A549 (cell line): ENCODE measurements at regions not wholly inside any gene's neighbourhood (a gene's known extent, or its start where the extent isn't known, plus 50 kb on each side); places are given as distances from the start of the nearest gene placed in this dataset.
"Not testable (repeated sequence)": the region's sequence is repeated elsewhere in the genome, so short reads cannot be mapped to it uniquely, and the experiment has no call there.

Experiments used
- ATAC-seq, 2 experiments: fragments of 200-7000 bp in 1 of 2; fragments of >200 bp in 1 of 2; cut with Nextera tagmentation in 1 of 2; cut with Tn5 transposase in 1 of 2; 3 replicates each; pipeline versions ENCODE4 v1.8.0 to v1.9.1; 2018 to 2020; ENCODE audit warnings: mild to moderate bottlenecking in 1 of 2, moderate library complexity in 1 of 2
- CTCF ChIA-PET: fragments of 300-600 bp; sonication (Branson Sonifier 250); formaldehyde crosslinking; extraction: SDS; loops from one replicate; lab custom pipeline; 2021; ENCODE audit warnings: antibody characterized with exemption, inconsistent platforms; lab: Yijun Ruan, JAX
- POLR2A ChIA-PET: fragments of 350-600 bp; formaldehyde crosslinking; extraction: SDS; loops from one replicate; lab custom pipeline; 2021; ENCODE audit warnings: antibody characterized with exemption, inconsistent platforms; lab: Yijun Ruan, JAX
- DNase-seq, 2 experiments: peaks; one replicate each; pipeline versions ENCODE4 v3.0.0 to v3.0.0-alpha.2; 2011 to 2016; ENCODE audit warnings: low read depth in 1 of 2, low spot score in 1 of 2
- FAIRE-seq: peaks from 2 replicates; lab custom pipeline; 2011; peaks lifted over from hg19 to GRCh38; lab: Jason Lieb, UNC
- H3K27ac ChIP-seq, 2 experiments: fragments of >200 bp; sonication (Bioruptor Twin); formaldehyde crosslinking; 3 replicates each; pipeline ENCODE4 v1.5.1; 2016 to 2017
- H3K4me1 ChIP-seq: fragments of >200 bp; sonication (Bioruptor Twin); formaldehyde crosslinking; 3 replicates; pipeline ENCODE4 v1.6.1; 2016
- H3K4me2 ChIP-seq: fragments of >200 bp; sonication (Bioruptor Twin); formaldehyde crosslinking; 3 replicates; pipeline ENCODE4 v1.6.1; 2016
- H3K4me3 ChIP-seq: fragments of >200 bp; sonication (Bioruptor Twin); formaldehyde crosslinking; 3 replicates; pipeline ENCODE4 v1.5.1; 2016
- H3K9me3 ChIP-seq: fragments of >200 bp; sonication (Bioruptor Twin); formaldehyde crosslinking; 3 replicates; pipeline ENCODE4 v1.6.1; 2016
- EP300 ChIP-seq, 2 experiments: fragments of >200 bp; sonication (Bioruptor Twin); formaldehyde crosslinking; IDR thresholded peaks; 2 replicates in 1 of 2; 3 replicates in 1 of 2; pipeline ENCODE4 v1.6.1; 2016 to 2017
- ESRRA ChIP-seq: fragments of 150-350 bp; IDR thresholded peaks from 2 replicates; pipeline ENCODE4 v1.6.1; 2014; ENCODE audit warnings: mild to moderate bottlenecking, low read length, borderline replicate concordance
- FOSB ChIP-seq: fragments of 250-450 bp; sonication (Bioruptor Pico); IDR thresholded peaks from 2 replicates; pipeline ENCODE4 v1.5.0; 2020; ENCODE audit warnings: mild to moderate bottlenecking, moderate library complexity
- HDAC2 ChIP-seq: fragments of 200-600 bp; sonication (generic); IDR thresholded peaks from 2 replicates; pipeline ENCODE4 v1.6.1; 2016
- HEYL ChIP-seq: fragments of 250-450 bp; sonication (Bioruptor Pico); IDR thresholded peaks from 2 replicates; pipeline ENCODE4 v1.8.0; 2021; ENCODE audit warnings: mild to moderate bottlenecking, moderate library complexity
- HOXB13 ChIP-seq: fragments of 250-450 bp; sonication (Bioruptor Pico); IDR thresholded peaks from 2 replicates; pipeline ENCODE4 v1.5.0; 2020; ENCODE audit warnings: low read depth, mild to moderate bottlenecking, moderate library complexity
- JUN ChIP-seq, 2 experiments: fragments of >200 bp; sonication (Bioruptor Twin); formaldehyde crosslinking; IDR thresholded peaks; 2 replicates in 1 of 2; 3 replicates in 1 of 2; pipeline ENCODE4 v1.6.1; 2016 to 2017
- KDM1A ChIP-seq: fragments of 200-600 bp; sonication (generic); IDR thresholded peaks from 2 replicates; pipeline ENCODE4 v1.6.1; 2016; ENCODE audit warnings: low read depth, mild to moderate bottlenecking
- MYC ChIP-seq: IDR thresholded peaks from 2 replicates; pipeline ENCODE4 v1.6.1; 2012; ENCODE audit warnings: mild to moderate bottlenecking, inconsistent platforms, low read length, improper control_type of control experiment, borderline replicate concordance
- NR3C1 ChIP-seq: fragments of >200 bp; sonication (Bioruptor Twin); formaldehyde crosslinking; IDR thresholded peaks from 3 replicates; pipeline ENCODE4 v1.6.1; 2017
- PHF8 ChIP-seq: fragments of 200-600 bp; sonication (generic); IDR thresholded peaks from 2 replicates; pipeline ENCODE4 v1.6.1; 2016; ENCODE audit warnings: low read depth, mild to moderate bottlenecking, antibody characterized with exemption, moderate library complexity, borderline replicate concordance
- POLR2A ChIP-seq: IDR thresholded peaks from 2 replicates; pipeline ENCODE4 v1.6.1; 2012; ENCODE audit warnings: mild to moderate bottlenecking, low read length
- RARB ChIP-seq: fragments of 250-450 bp; sonication (Bioruptor Pico); IDR thresholded peaks from 2 replicates; pipeline ENCODE4 v1.8.0; 2021; ENCODE audit warnings: mild to moderate bottlenecking, moderate library complexity
- RCOR1 ChIP-seq: fragments of 150-350 bp; IDR thresholded peaks from 2 replicates; pipeline ENCODE4 v1.6.1; 2014; ENCODE audit warnings: antibody characterized with exemption, low read length, low read depth
- RFX5 ChIP-seq: fragments of 450-650 bp; IDR thresholded peaks from 2 replicates; pipeline ENCODE4 v1.7.1; 2014; ENCODE audit warnings: antibody characterized with exemption, mild to moderate bottlenecking, moderate library complexity
- RNF2 ChIP-seq: fragments of 200-600 bp; sonication (generic); IDR thresholded peaks from 2 replicates; pipeline ENCODE4 v1.6.1; 2016; ENCODE audit warnings: low read depth, mild to moderate bottlenecking, antibody characterized with exemption, moderate library complexity, borderline replicate concordance
- SMC3 ChIP-seq: fragments of >200 bp; sonication (Bioruptor Twin); formaldehyde crosslinking; IDR thresholded peaks from 3 replicates; pipeline ENCODE4 v1.6.1; 2018; ENCODE audit warnings: inconsistent platforms
- TP53 ChIP-seq: fragments of 250-450 bp; sonication (Bioruptor Pico); IDR thresholded peaks from 2 replicates; pipeline ENCODE4 v1.5.0; 2021; ENCODE audit warnings: mild to moderate bottlenecking, moderate library complexity
- ZFP36 ChIP-seq: fragments of 450-650 bp; IDR thresholded peaks from 2 replicates; pipeline ENCODE4 v1.6.1; 2014; ENCODE audit warnings: borderline replicate concordance; ENCODE audit not compliant: partially characterized antibody
- ZSCAN20 ChIP-seq: fragments of 250-450 bp; sonication (Bioruptor Pico); IDR thresholded peaks from 2 replicates; pipeline ENCODE4 v1.8.0; 2022; ENCODE audit warnings: mild to moderate bottlenecking, moderate library complexity
- WGBS: methylation state at CpG from one replicate; pipeline ENCODE4 v1.1.6; 2017; ENCODE audit errors: missing lambda C conversion rate; 5-methylcytosine and 5-hydroxymethylcytosine counted together
- TF ChIP-seq, protein P1 (sequence below): fragments of 150-350 bp; IDR thresholded peaks from 2 replicates; pipeline ENCODE4 v1.6.1; 2014; ENCODE audit warnings: low read depth, mild to moderate bottlenecking, low read length
- TF ChIP-seq, protein P2 (sequence below): fragments of 250-450 bp; sonication (Bioruptor Pico); IDR thresholded peaks from 2 replicates; pipeline ENCODE4 v1.5.0; 2020; ENCODE audit warnings: low read depth, mild to moderate bottlenecking, moderate library complexity
- TF ChIP-seq, protein P3 (sequence below): IDR thresholded peaks from 2 replicates; pipeline ENCODE4 v1.6.1; 2012; ENCODE audit warnings: low read depth, borderline replicate concordance
- TF ChIP-seq, protein P4 (sequence below): IDR thresholded peaks from 2 replicates; pipeline ENCODE4 v1.6.1; 2012
- TF ChIP-seq, protein P5 (sequence below): fragments of >200 bp; sonication (Bioruptor Twin); formaldehyde crosslinking; IDR thresholded peaks from 3 replicates; pipeline ENCODE4 v1.5.1; 2016
- TF ChIP-seq, protein P6 (sequence below): fragments of 450-650 bp; IDR thresholded peaks from 2 replicates; pipeline ENCODE4 v1.6.1; 2014; ENCODE audit warnings: antibody characterized with exemption

DNA sequence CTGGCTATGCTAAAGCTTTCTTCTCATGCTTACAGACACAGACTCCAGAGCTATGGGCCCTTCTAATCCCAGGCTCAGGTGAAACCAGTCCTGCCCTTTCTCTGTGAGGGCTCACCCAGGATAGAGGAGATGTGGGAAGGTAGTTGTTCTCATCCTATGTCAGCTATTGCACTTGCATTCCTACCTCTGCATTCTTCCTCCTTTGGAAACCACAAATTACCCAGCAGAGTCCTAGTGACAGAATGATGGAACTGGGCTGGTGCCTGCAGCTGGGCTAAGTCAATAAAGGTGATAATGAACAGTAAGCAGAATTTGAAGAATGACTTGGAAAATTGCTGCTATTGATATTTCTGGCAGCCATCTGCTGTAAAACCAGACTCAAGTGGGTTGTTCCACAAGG, 560.0 kb downstream of the TMEM135 start:
- TF ChIP-seq, protein P1, sequence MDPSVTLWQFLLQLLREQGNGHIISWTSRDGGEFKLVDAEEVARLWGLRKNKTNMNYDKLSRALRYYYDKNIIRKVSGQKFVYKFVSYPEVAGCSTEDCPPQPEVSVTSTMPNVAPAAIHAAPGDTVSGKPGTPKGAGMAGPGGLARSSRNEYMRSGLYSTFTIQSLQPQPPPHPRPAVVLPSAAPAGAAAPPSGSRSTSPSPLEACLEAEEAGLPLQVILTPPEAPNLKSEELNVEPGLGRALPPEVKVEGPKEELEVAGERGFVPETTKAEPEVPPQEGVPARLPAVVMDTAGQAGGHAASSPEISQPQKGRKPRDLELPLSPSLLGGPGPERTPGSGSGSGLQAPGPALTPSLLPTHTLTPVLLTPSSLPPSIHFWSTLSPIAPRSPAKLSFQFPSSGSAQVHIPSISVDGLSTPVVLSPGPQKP, result no peak
- TF ChIP-seq SMC3, result no peak
- TF ChIP-seq RFX5, result no peak
- TF ChIP-seq ZSCAN20, result no peak
- TF ChIP-seq, protein P2, sequence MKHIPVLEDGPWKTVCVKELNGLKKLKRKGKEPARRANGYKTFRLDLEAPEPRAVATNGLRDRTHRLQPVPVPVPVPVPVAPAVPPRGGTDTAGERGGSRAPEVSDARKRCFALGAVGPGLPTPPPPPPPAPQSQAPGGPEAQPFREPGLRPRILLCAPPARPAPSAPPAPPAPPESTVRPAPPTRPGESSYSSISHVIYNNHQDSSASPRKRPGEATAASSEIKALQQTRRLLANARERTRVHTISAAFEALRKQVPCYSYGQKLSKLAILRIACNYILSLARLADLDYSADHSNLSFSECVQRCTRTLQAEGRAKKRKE, result no peak
- TF ChIP-seq EP300 (IDR thresholded peaks at IDR 0.05), result no peak
- TF ChIP-seq, protein P3, sequence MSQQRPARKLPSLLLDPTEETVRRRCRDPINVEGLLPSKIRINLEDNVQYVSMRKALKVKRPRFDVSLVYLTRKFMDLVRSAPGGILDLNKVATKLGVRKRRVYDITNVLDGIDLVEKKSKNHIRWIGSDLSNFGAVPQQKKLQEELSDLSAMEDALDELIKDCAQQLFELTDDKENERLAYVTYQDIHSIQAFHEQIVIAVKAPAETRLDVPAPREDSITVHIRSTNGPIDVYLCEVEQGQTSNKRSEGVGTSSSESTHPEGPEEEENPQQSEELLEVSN, result no peak
- TF ChIP-seq, protein P4, sequence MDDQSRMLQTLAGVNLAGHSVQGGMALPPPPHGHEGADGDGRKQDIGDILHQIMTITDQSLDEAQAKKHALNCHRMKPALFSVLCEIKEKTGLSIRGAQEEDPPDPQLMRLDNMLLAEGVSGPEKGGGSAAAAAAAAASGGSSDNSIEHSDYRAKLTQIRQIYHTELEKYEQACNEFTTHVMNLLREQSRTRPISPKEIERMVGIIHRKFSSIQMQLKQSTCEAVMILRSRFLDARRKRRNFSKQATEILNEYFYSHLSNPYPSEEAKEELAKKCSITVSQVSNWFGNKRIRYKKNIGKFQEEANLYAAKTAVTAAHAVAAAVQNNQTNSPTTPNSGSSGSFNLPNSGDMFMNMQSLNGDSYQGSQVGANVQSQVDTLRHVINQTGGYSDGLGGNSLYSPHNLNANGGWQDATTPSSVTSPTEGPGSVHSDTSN, result no peak
- no peak for TF ChIP-seq HOXB13 (CRISPR knock-in tag)
- TF ChIP-seq RARB, result no peak
- no peak for TF ChIP-seq TP53 (CRISPR knock-in tag)
- TF ChIP-seq PHF8, result no peak
- TF ChIP-seq JUN (IDR thresholded peaks at IDR 0.05), result no peak
- no peak for TF ChIP-seq ZFP36
- TF ChIP-seq NR3C1, result no peak
- TF ChIP-seq RNF2, result no peak
- TF ChIP-seq, protein P5, sequence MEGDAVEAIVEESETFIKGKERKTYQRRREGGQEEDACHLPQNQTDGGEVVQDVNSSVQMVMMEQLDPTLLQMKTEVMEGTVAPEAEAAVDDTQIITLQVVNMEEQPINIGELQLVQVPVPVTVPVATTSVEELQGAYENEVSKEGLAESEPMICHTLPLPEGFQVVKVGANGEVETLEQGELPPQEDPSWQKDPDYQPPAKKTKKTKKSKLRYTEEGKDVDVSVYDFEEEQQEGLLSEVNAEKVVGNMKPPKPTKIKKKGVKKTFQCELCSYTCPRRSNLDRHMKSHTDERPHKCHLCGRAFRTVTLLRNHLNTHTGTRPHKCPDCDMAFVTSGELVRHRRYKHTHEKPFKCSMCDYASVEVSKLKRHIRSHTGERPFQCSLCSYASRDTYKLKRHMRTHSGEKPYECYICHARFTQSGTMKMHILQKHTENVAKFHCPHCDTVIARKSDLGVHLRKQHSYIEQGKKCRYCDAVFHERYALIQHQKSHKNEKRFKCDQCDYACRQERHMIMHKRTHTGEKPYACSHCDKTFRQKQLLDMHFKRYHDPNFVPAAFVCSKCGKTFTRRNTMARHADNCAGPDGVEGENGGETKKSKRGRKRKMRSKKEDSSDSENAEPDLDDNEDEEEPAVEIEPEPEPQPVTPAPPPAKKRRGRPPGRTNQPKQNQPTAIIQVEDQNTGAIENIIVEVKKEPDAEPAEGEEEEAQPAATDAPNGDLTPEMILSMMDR, result no peak
- Histone ChIP-seq H3K4me3 (no peak overlapping the region), H3K9me3 (no peaks in the 10 kb centered on the region), H3K4me1 (no peaks in the 10 kb centered on the region), H3K4me2 (no peak overlapping the region), H3K27ac (no peak overlapping the region)
- POLR2A ChIA-PET, result no interaction called here
- DNase-seq (no peak), FAIRE-seq (no peak), ATAC-seq (no peak)
- CTCF ChIA-PET, result no interaction called here

DNA sequence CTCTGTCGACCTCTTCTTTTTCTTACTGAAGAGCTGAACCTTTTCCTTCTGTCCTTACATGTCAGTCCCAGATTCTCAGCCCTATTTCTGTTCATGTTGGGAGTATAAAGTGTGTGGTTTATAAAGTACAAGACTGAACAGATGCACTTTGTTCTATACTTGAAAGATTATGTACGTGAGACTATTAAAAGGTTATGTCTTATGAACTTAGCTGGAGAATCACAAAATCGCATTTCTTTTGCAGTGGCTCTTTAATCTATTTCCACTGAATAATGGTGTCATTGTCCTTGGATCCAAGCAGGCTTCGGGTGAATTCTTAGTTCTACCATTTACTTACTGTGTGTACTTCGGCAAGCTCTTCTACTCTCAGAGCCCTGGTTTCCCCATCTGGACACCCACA, 558.4 kb downstream of the TMEM135 start:
- POLR2A ChIA-PET, result no interaction called here
- no peak for ATAC-seq
- 4% methylated on average over 5 of the region's 5 CpGs for WGBS

DNA sequence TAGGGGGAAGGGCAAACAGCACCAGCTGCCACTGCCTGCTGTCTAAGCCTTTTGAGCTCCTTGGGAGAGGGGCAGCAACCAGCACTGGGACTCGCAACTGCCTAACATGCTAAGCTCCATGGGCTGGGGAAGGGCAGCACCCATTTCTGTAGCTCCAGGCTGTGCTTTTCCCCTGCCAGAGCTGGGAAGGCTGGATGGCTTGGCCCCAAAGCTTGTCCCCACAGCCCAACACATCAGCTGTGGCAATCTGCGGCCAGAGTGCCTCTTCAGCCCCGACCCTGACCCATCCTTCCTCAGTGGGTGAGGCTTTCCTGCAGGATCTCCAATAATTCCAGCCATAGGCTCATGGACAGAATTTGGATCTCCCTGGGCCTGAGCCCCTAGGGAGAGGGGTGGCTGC, 551.3 kb downstream of the TMEM135 start:
- H3K27ac ChIP-seq, result no peak overlapping the region

More for the DNA sequence above, 558.4 kb downstream of the TMEM135 start:
- no peaks in the 10 kb centered on the region for H3K4me1 ChIP-seq
- no peak for DNase-seq
- TF ChIP-seq HEYL (CRISPR knock-in tag) (no peak), FOSB (no peak), MYC (no peak)
- TF ChIP-seq, all 56 proteins: peak for 0
- no peak for FAIRE-seq
- Histone ChIP-seq H3K4me2 (no peak overlapping the region), H3K4me3 (no peak overlapping the region), H3K9me3 (no peaks in the 10 kb centered on the region), H3K27ac (no peak overlapping the region)
- CTCF ChIA-PET, result interaction anchor here (2.0 kb wide), 1 partner anchor 12 kb away, joined by 5 read pairs; no protein-coding TSS in a partner anchor

DNA sequence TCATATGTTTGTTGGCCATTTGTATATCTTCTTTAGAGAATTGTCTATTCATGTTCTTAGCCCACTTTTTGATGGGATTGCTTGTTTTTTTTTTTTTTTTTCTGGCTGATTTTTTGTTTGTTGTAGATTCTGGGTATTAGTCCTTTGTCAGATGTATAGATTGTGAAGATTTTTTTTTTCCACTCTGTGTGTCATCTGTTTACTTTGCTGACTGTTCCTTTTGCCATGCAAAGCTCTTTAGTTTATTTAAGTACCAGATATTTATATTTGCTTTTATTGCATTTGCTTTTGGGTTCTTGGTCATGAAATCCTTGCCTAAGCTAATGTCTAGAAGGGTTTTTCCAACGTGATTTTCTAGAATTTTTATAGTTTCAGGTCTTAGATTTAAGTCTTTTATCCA, 547.9 kb downstream of the TMEM135 start:
- not testable (repeated sequence) for FAIRE-seq

More for the DNA sequence above, 551.3 kb downstream of the TMEM135 start:
- CTCF ChIA-PET, result no interaction called here
- ATAC-seq, result no peak
- 7% methylated on average over 2 of the region's 3 CpGs for WGBS
- TF ChIP-seq, protein P6, sequence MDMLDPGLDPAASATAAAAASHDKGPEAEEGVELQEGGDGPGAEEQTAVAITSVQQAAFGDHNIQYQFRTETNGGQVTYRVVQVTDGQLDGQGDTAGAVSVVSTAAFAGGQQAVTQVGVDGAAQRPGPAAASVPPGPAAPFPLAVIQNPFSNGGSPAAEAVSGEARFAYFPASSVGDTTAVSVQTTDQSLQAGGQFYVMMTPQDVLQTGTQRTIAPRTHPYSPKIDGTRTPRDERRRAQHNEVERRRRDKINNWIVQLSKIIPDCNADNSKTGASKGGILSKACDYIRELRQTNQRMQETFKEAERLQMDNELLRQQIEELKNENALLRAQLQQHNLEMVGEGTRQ, result no peak
- TF ChIP-seq, protein P1, result no peak
- no peak for TF ChIP-seq POLR2A
- TF ChIP-seq JUN (IDR thresholded peaks at IDR 0.05), result no peak
- TF ChIP-seq RCOR1, result no peak
- no peak for TF ChIP-seq HDAC2
- TF ChIP-seq KDM1A, result no peak
- TF ChIP-seq ESRRA, result no peak
- POLR2A ChIA-PET, result no interaction called here
- no peak for FAIRE-seq
- Histone ChIP-seq H3K4me1 (no peaks in the 10 kb centered on the region), H3K4me2 (no peak overlapping the region), H3K4me3 (no peak overlapping the region), H3K9me3 (no peaks in the 10 kb centered on the region)
- DNase-seq, result no peak

More for the DNA sequence above, 547.9 kb downstream of the TMEM135 start:
- ATAC-seq, H3K9me3 ChIP-seq, H3K4me1 ChIP-seq, POLR2A ChIA-PET, H3K27ac ChIP-seq, H3K4me3 ChIP-seq, H3K4me2 ChIP-seq, DNase-seq: not testable (repeated sequence)
- CTCF ChIA-PET, result interaction anchor here (0.6 kb wide), 1 partner anchor 40 kb away, joined by 8 read pairs; no protein-coding TSS in a partner anchor
- WGBS, result 0% methylated on average over 1 of the region's 1 CpG
